ENCODE measurements at regions not wholly inside any gene's neighbourhood (a gene's known extent, or its start where the extent isn't known, plus 50 kb on each side); places are given as distances from the start of the nearest gene placed in this dataset.

DNA sequence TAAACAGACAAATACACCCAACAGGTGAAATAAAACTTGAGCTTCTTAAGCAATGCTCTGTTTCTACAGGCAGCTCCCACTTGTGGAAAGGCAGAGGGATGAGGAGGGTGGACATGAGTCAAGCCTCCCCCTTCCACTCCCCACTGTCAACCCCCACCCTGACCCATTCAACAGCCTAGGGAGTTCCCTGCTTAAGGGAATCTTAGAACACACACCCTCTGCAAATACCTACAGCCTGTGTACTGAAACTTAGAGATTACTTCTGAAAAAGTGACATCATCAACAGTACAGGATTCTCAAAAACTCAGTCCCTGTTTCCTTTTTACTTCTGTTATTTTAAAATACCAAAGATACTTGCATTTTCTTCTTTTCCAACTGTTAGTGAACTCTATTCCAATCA, 345.4 kb downstream of the SOX9 start:
- no peak for TF ChIP-seq POLR2AphosphoS5 (IDR thresholded peaks at IDR 0.05; ENCODE audit: borderline replicate concordance, low read depth, low read length)
- TF ChIP-seq FOXP2 (optimal IDR thresholded peaks at IDR 0.05; ENCODE audit: control extremely low read depth, extremely low read length, insufficient read depth) = no peak

Measured in SK-N-MC (cell line).